Colonic mucosa (tissue), 4 donors: ENCODE measurements at regions not wholly inside any gene's neighbourhood (a gene's known extent, or its start where the extent isn't known, plus 50 kb on each side); places are given as distances from the start of the nearest gene placed in this dataset.
"Not testable (repeated sequence)": the region's sequence is repeated elsewhere in the genome, so short reads cannot be mapped to it uniquely, and the experiment has no call there.

Experiments used
- DNase-seq: peaks from one replicate; pipeline ENCODE4 v3.0.0-alpha.2; 2020
- H3K27ac ChIP-seq: fragments of 200-600 bp; one replicate; pipeline ENCODE4 v1.8.0; 2021
- H3K27me3 ChIP-seq: fragments of 200-600 bp; one replicate; pipeline ENCODE4 v1.8.0; 2021
- H3K36me3 ChIP-seq: fragments of 200-600 bp; one replicate; pipeline ENCODE4 v1.8.0; 2021
- H3K4me1 ChIP-seq: fragments of 200-600 bp; one replicate; pipeline ENCODE4 v1.8.0; 2021; ENCODE audit warnings: mild to moderate bottlenecking
- H3K4me3 ChIP-seq: fragments of 200-600 bp; one replicate; pipeline ENCODE4 v1.8.0; 2021
- H3K9ac ChIP-seq, 2 donors: one replicate each; pipeline ENCODE4 v1.7.0; 2013; ENCODE audit warnings: control low read depth in 2 of 2, low read depth in 2 of 2, low read length in 2 of 2
- H3K9me3 ChIP-seq: fragments of 200-600 bp; one replicate; pipeline ENCODE4 v1.8.0; 2021
- intact Hi-C: fragments of 100-400 bp; cut with DNase I; formaldehyde crosslinking; loops from one replicate; pipeline ENCODE4 v1.14.1; 2022
- TF ChIP-seq, protein P1 (sequence below): fragments of 200-600 bp; IDR thresholded peaks from one replicate; pipeline ENCODE4 v1.8.0; 2022; ENCODE audit warnings: antibody characterized with exemption, mild to moderate bottlenecking
- donor health status: healthy.
- donor health status: DM: no; HTN: no; CAD: no.
- donor health status: DM: no; HTN: no; CAD: no.

DNA sequence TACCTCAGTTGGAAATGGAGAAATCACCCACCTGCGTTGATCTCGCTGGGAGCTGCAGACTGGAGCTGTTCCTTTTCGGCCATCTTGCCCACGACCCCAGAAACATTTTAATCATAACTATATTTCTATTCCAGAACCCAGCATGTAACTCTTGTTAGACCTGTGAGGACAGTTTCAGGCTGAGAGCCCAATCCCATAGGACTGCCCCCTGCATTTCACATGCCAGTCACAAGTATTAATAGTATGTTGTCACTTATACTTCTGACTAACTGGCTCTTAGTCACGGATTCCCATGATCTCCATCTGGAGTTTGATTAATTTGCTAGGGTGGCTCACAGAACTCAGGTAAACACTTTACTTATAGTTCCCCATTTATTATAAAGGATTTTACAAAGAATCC lies 60.6 kb upstream of the PRNP start:
- DNase-seq: no peak
- no peak overlapping the region for H3K9ac ChIP-seq
- no peaks in the 10 kb centered on the region for H3K36me3 ChIP-seq
- intact Hi-C loops: no loop called here
- TF ChIP-seq, protein P1, sequence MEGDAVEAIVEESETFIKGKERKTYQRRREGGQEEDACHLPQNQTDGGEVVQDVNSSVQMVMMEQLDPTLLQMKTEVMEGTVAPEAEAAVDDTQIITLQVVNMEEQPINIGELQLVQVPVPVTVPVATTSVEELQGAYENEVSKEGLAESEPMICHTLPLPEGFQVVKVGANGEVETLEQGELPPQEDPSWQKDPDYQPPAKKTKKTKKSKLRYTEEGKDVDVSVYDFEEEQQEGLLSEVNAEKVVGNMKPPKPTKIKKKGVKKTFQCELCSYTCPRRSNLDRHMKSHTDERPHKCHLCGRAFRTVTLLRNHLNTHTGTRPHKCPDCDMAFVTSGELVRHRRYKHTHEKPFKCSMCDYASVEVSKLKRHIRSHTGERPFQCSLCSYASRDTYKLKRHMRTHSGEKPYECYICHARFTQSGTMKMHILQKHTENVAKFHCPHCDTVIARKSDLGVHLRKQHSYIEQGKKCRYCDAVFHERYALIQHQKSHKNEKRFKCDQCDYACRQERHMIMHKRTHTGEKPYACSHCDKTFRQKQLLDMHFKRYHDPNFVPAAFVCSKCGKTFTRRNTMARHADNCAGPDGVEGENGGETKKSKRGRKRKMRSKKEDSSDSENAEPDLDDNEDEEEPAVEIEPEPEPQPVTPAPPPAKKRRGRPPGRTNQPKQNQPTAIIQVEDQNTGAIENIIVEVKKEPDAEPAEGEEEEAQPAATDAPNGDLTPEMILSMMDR: no peak
- no peaks in the 10 kb centered on the region for H3K4me1 ChIP-seq
- H3K4me3 ChIP-seq: no peak overlapping the region
- no peaks in the 10 kb centered on the region for H3K27me3 ChIP-seq
- H3K27ac ChIP-seq: no peak overlapping the region
- no peaks in the 10 kb centered on the region for H3K9me3 ChIP-seq

- H3K36me3 ChIP-seq, H3K4me1 ChIP-seq, DNase-seq, H3K27me3 ChIP-seq, H3K27ac ChIP-seq, H3K9me3 ChIP-seq, H3K9ac ChIP-seq, H3K4me3 ChIP-seq, intact Hi-C loops: not testable (repeated sequence)
Measured at GRCh38 chr20:4624675-4625336, 61.5 kb upstream of the PRNP start.

- H3K4me3 ChIP-seq, H3K27me3 ChIP-seq, H3K36me3 ChIP-seq, H3K9me3 ChIP-seq, H3K4me1 ChIP-seq, H3K9ac ChIP-seq, DNase-seq, H3K27ac ChIP-seq, intact Hi-C loops: not testable (repeated sequence)
Measured at GRCh38 chr20:4619144-4619543, 67.1 kb upstream of the PRNP start.

DNA sequence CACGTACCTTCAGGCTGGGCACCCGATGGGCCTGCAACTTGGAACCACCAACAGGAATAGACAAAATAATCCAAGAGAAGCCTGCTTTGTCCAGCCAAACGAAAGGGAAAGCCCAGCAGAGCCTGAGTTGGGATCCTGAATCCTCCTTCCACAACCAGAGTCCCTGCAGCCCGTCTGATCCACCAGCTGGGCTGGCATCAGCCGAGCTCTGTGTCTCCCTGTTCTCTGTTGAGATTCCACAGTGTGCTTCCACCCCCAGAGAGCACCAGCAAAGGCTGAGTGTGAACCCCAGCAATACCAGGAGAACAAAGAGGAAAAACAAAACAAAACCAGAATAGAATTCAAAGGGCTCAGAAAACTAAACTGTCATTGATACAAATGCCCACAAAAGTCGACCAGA lies 68.8 kb upstream of the PRNP start:
- Histone ChIP-seq H3K27ac (no peak overlapping the region), H3K4me1 (no peaks in the 10 kb centered on the region), H3K27me3 (no peaks in the 10 kb centered on the region), H3K4me3 (no peak overlapping the region), H3K36me3 (no peaks in the 10 kb centered on the region), H3K9ac (no peak overlapping the region), H3K9me3 (no peaks in the 10 kb centered on the region)
- no peak for DNase-seq
- intact Hi-C loops: no loop called here
- TF ChIP-seq, protein P1: no peak

GRCh38 chr20:4617019-4617418 lies 69.2 kb upstream of the PRNP start:
- Histone ChIP-seq H3K27me3 (no peaks in the 10 kb centered on the region), H3K27ac (no peak overlapping the region), H3K36me3 (no peaks in the 10 kb centered on the region), H3K9ac (no peak overlapping the region), H3K4me3 (no peak overlapping the region), H3K4me1 (no peaks in the 10 kb centered on the region), H3K9me3 (no peaks in the 10 kb centered on the region)
- intact Hi-C loops: no loop called here
- no peak for DNase-seq
- TF ChIP-seq, protein P1: no peak

DNA sequence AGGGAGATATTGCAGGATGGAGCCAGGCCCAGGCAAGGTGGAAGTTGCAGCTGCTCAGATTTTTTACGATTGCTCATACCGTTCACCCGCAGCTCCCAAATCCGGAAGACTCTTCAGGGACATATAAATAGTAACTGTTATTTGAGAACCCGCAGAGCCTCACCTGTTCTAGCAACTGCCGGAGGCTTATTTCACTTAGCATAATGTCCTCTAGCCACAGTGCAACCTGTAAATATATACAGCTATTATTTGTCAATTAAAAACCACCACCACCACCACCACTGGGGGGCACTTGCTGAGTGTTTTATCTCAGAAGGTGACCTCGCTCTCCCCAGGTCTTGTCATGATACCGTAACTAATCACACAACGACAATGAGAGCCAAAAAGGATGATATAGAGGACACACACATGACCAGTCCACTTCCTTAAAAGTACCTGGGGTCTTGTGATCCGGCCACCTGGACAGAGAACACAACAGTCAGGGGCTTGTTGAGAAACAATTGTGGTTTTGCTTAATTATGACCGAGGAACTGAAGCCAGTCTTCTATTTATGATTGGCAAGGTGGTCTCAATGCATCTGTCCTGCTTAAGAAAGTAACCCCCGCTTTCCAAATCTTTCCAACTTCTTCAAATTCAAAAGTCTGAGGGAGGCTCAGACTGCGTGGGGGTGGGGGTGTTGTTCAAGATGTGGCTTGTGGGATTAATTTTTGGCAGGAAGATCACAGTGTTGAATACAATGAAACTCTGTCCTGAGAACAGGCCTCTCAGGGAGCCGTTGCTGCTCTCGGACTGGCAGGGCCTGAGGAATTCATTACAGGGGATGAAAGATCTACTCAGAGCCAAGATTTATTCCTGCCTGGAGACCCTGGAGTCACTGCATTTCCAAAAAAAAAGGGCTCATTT lies 72.3 kb upstream of the PRNP start:
- H3K9me3 ChIP-seq: no peaks in the 10 kb centered on the region
- H3K27ac ChIP-seq: no peak overlapping the region
- DNase-seq: peak; percentile 49
- no peaks in the 10 kb centered on the region for H3K4me1 ChIP-seq
- intact Hi-C loops: no loop called here
- H3K27me3 ChIP-seq: no peaks in the 10 kb centered on the region
- H3K36me3 ChIP-seq: no peaks in the 10 kb centered on the region
- TF ChIP-seq, protein P1: no peak
- H3K9ac ChIP-seq: no peak overlapping the region
- no peak overlapping the region for H3K4me3 ChIP-seq
